Breast epithelium (tissue), 4 donors: ENCODE measurements at regions not wholly inside any gene's neighbourhood (a gene's known extent, or its start where the extent isn't known, plus 50 kb on each side); places are given as distances from the start of the nearest gene placed in this dataset.
A peak's percentile ranks its signal among the peaks of the same experiment; 100 is the strongest.

ENCODE experiments used
- DNase-seq, 2 donors: peaks; one replicate each; pipeline ENCODE4 v3.0.0-alpha.2; 2019; ENCODE audit warnings: low spot score in 2 of 2
- H3K27ac ChIP-seq, 2 donors: fragments of 200-600 bp; sonication (generic) in 1 of 2; one replicate each; pipeline ENCODE4 v1.5.1; 2016 to 2019; ENCODE audit warnings: mild to moderate bottlenecking in 1 of 2
- H3K27me3 ChIP-seq, 2 donors: fragments of 200-600 bp; sonication (generic) in 1 of 2; one replicate each; pipeline versions ENCODE4 v1.5.1 to v1.6.0; 2017 to 2019; ENCODE audit warnings: control low read depth in 1 of 2, mild to moderate bottlenecking in 1 of 2
- H3K36me3 ChIP-seq: fragments of 200-600 bp; one replicate; pipeline ENCODE4 v1.5.1; 2019
- H3K4me1 ChIP-seq, 2 donors: fragments of 200-600 bp; sonication (generic); one replicate each; pipeline ENCODE4 v1.5.1; 2016 to 2019; ENCODE audit warnings: control low read depth in 1 of 2
- H3K4me3 ChIP-seq, 3 donors: fragments of 200-600 bp; sonication (generic); 1 replicate in 2 of 3; 2 replicates in 1 of 3; pipeline ENCODE4 v1.5.1; 2016 to 2019; ENCODE audit warnings: mild to moderate bottlenecking in 3 of 3, moderate library complexity in 2 of 3
- H3K9me3 ChIP-seq, 2 donors: fragments of 200-600 bp; sonication (generic) in 1 of 2; one replicate each; pipeline ENCODE4 v1.5.1; 2016 to 2019; ENCODE audit warnings: control low read depth in 1 of 2
- CTCF ChIP-seq, 3 donors: fragments of 450-650 bp; IDR thresholded peaks; one replicate each; pipeline ENCODE4 v1.5.1; 2016 to 2017; ENCODE audit warnings: antibody characterized with exemption in 3 of 3, mild to moderate bottlenecking in 3 of 3, moderate library complexity in 3 of 3
- POLR2A ChIP-seq: fragments of 450-650 bp; IDR thresholded peaks from one replicate; pipeline ENCODE4 v1.6.1; 2016; ENCODE audit warnings: antibody characterized with exemption, mild to moderate bottlenecking, moderate library complexity
- POLR2AphosphoS5 ChIP-seq, 3 donors: sonication (generic); formaldehyde crosslinking; IDR thresholded peaks; one replicate each; pipeline ENCODE4 v1.6.1; 2017; ENCODE audit warnings: antibody characterized with exemption in 3 of 3
- intact Hi-C: fragments of 100-400 bp; cut with DNase I; formaldehyde crosslinking; loops from one replicate; pipeline ENCODE4 v1.15.1; 2023; ENCODE audit warnings: low total_unique reads

- H3K4me3 ChIP-seq, result no peak overlapping the region
- no peaks in the 10 kb centered on the region for H3K4me1 ChIP-seq
- DNase-seq, result no peak
- TF ChIP-seq CTCF (IDR thresholded peaks at IDR 0.05) (no peak), POLR2AphosphoS5 (IDR thresholded peaks at IDR 0.05) (no peak), POLR2A (no peak)
- peaks cover 0 to 13% of the 10 kb centered on the region in 2 donors for H3K27me3 ChIP-seq
- intact Hi-C loops, result no loop called here
- H3K9me3 ChIP-seq, result no peaks in the 10 kb centered on the region
- no peak overlapping the region for H3K27ac ChIP-seq
- H3K36me3 ChIP-seq, result no peaks in the 10 kb centered on the region
Measured at GRCh38 chr9:134540276-134541096, 101.1 kb upstream of the COL5A1 start.

GRCh38 chr9:134541097-134541747 lies 100.4 kb upstream of the COL5A1 start:
- peaks cover 0 to 2% of the 10 kb centered on the region in 2 donors for H3K4me1 ChIP-seq
- intact Hi-C loops, result no loop called here

DNA sequence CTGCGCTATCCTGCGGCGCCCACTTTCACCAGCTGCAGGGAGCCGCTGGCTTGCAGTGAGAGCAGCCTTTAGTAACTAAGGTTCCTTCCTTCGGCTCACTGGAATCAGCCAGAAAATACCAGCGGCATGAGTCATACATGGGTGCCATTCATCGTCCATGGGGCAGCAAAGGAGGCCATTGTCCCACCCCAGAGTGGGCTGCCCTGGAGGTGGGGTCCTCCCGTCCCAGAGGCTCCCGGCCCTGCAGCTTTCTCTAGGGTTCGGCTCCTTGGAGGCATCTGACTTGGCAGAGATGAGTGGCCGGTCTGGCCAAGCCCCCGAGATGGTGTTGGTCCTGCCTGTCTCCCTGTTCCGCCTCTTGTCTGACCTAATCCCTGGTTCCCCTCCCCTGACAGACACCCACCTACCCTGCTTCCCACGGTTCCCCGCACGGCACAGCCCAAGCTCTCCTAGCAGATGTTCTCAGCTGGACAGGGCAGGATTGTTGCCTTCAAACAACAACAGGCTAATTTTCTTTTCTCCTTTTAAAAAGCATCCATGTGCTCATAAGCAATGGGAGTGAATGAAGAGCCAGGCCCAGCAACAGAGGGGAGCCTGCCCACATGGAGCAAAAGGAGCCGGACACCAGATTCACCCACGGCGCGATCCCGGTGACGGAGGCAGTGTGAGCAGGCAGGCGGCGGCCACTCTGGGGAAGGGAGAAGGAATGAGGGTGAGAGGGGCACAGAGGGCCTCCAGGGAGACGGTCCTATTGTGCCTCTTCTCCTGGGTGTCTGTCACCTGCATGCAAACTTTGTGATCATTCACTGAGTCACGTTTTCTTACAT lies 97.0 kb upstream of the COL5A1 start:
- peak overlapping the region; percentile 72 to 78 for H3K27ac ChIP-seq
- no peaks in the 10 kb centered on the region for H3K9me3 ChIP-seq
- H3K4me3 ChIP-seq, result no peak overlapping the region
- H3K27me3 ChIP-seq, result peaks cover 0 to 22% of the 10 kb centered on the region in 2 donors
- TF ChIP-seq CTCF (IDR thresholded peaks at IDR 0.05), result no peak
- TF ChIP-seq POLR2AphosphoS5 (IDR thresholded peaks at IDR 0.05), result no peak
- no peak for TF ChIP-seq POLR2A
- no peaks in the 10 kb centered on the region for H3K36me3 ChIP-seq
- intact Hi-C loops, result no loop called here
- no peak for DNase-seq
- peaks cover 0 to 3% of the 10 kb centered on the region in 2 donors for H3K4me1 ChIP-seq

More at GRCh38 chr9:134541097-134541747, 100.4 kb upstream of the COL5A1 start:
- H3K27me3 ChIP-seq, result peaks cover 0 to 17% of the 10 kb centered on the region in 2 donors
- H3K4me3 ChIP-seq, result no peak overlapping the region
- no peaks in the 10 kb centered on the region for H3K9me3 ChIP-seq
- TF ChIP-seq CTCF (IDR thresholded peaks at IDR 0.05) (no peak), POLR2AphosphoS5 (IDR thresholded peaks at IDR 0.05) (no peak), POLR2A (no peak)
- no peaks in the 10 kb centered on the region for H3K36me3 ChIP-seq
- no peak for DNase-seq
- H3K27ac ChIP-seq, result no peak overlapping the region

GRCh38 chr9:134545215-134545542 lies 96.4 kb upstream of the COL5A1 start:
- intact Hi-C loops, result no loop called here
- Histone ChIP-seq H3K36me3 (no peaks in the 10 kb centered on the region), H3K9me3 (no peaks in the 10 kb centered on the region), H3K4me3 (no peak overlapping the region), H3K27me3 (peaks cover 0 to 19% of the 10 kb centered on the region in 2 donors), H3K27ac (peak overlapping the region; percentile 72 to 78), H3K4me1 (peaks cover 0 to 3% of the 10 kb centered on the region in 2 donors)
- no peak for DNase-seq
- TF ChIP-seq CTCF (IDR thresholded peaks at IDR 0.05) (no peak), POLR2AphosphoS5 (IDR thresholded peaks at IDR 0.05) (no peak), POLR2A (no peak)
